ENCODE measurements at regions not wholly inside any gene's neighbourhood (a gene's known extent, or its start where the extent isn't known, plus 50 kb on each side); places are given as distances from the start of the nearest gene placed in this dataset.

DNA sequence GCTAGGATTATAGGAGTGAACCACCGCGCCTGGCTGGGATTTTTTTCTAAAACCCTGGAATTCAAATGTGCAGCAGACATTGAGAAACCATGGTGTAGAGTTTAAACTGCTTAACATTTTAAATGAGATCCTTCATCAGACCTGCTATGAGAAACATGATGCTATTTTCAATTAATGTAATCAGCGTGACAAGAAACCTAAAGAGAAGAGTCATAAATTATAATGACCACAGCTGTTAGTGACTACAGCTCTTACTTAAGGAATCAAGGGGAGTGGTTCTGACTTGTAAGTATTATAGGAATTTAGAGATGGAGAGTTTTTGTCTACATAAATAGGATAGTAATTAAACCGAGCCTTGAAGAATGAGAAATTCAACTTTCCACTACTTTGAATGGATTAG lies 170.6 kb downstream of the BARX2 start:
- no peak for TF ChIP-seq CTCF (IDR thresholded peaks at IDR 0.05; ENCODE audit: borderline replicate concordance, extremely low read depth, low read length, poor library complexity, severe bottlenecking)
- TF ChIP-seq EZH2 (IDR thresholded peaks at IDR 0.05; ENCODE audit: borderline replicate concordance, low read depth, low read length, severe bottlenecking), result no peak

Data from DND-41 (cell line).